KBM-7 (cell line): ENCODE measurements at regions not wholly inside any gene's neighbourhood (a gene's known extent, or its start where the extent isn't known, plus 50 kb on each side); places are given as distances from the start of the nearest gene placed in this dataset.
"Not testable (repeated sequence)": the region's sequence is repeated elsewhere in the genome, so short reads cannot be mapped to it uniquely, and the experiment has no call there.

Experiments
- DNase-seq: peaks from one replicate; pipeline ENCODE4 v3.0.0-alpha.2; 2015
- in situ Hi-C: fragments of 300-500 bp; cut with MboI; formaldehyde crosslinking; loops from 2 replicates; pipeline ENCODE4 v1.14.3; 2020; ENCODE audit warnings: low sequenced_read_pairs, low pct_unique_long_range_greater_than_20kb, mixed read lengths

DNA sequence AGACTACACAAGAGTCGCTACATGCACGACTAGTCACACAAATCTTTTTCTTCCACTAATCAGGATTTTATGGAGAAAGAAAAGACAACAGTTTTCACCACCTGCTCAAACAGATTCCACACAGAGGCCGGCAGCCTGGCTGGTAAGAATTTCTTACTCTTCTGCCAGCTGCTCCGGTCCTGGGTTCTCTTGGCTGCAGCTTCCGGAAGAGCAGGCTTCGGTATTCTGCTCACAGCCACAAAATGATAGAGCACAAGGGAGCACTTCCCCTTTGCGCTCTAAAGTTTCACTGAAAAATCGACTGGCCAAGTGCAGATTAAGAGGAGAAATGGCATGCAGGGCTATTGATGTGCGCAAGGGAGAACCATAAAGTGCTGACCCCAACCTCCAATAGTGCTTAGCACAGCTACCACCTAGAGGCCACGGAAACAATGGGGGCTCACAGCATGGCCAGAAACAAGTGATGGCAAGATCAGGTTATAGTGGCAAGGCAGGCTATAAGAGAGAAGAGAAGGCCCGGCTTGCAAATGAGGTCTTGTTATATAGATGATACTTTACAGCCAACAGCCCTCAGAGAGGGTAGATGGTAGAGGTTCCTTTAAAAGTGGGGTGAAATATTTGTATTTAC is 114.2 kb upstream of the ACBD5 start:
- in situ Hi-C loops: loop anchor here (5.0 kb wide), 1 partner anchor 462 kb away; no protein-coding TSS in a partner anchor

DNA sequence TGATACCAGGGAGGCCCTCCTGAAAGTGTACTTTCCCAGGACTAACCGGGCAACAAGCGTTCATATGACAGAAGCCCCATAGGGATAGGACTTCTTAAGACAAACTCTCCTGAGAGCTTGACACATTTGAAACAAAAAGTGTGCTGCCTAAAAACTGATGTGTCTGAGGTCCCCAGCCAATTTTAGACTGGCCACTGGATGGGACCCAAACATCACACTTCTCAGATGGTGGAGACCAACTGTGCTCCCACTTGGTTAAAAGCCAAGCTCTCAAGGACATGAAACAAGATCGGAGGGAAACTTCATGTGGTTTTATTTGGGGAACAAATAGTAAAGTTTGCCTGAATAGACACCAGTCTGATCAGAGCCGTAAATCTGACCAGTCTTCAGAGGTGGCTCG is 113.5 kb upstream of the ACBD5 start:
- in situ Hi-C loops, DNase-seq: not testable (repeated sequence)

More for the DNA sequence above, 114.2 kb upstream of the ACBD5 start:
- peak; percentile 88 for DNase-seq

DNA sequence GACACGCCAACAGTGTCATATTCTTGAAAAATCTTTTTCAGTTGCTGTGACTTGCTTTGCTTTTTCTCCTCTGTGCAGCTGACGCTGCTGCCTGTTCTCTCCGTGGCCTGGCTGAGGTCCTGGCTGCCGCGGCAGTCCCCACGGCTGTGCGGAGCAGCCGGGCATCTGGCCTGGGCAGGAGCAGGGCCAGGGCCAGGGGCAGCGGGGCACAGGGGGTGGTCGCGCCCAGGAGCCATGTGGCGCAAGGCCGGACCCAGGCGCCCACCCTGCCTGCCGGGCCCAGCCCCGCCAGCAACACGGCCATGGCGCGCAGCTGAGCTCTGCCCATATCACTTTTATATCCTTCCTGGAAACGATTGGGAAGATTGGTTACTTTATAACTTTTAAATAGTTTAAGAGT is 109.4 kb upstream of the ACBD5 start:
- in situ Hi-C loops: no loop called here
- no peak for DNase-seq

- DNase-seq, in situ Hi-C loops: not testable (repeated sequence)
Measured at GRCh38 chr10:27347827-27348207, 107.2 kb upstream of the ACBD5 start.

DNA sequence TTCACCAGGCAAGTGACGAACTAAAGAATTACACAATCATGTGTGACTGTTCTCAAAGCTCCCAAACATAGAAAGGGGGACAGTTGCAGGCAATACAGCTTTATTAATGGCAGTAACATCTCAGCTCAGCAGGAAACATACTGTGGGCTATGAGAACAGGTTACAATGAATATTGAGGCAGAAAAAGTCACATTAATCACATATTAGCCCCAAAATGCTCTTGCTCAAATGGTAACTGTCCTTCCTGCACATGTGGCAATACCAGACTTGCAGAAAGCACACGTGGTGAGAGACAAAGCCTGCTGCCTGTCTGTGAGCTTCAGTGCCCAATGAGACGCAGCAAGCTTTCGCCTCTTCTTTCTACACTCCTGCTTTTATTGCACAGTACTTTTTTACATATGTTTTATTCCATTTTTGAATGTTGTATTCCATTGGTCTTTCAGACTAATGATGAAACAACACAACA is 104.9 kb upstream of the ACBD5 start:
- in situ Hi-C loops: no loop called here
- no peak for DNase-seq

- in situ Hi-C loops: no loop called here
- no peak for DNase-seq
Measured at GRCh38 chr10:27344568-27345454, 104.2 kb upstream of the ACBD5 start.

- in situ Hi-C loops: no loop called here
- DNase-seq: no peak
Measured at GRCh38 chr10:27341001-27341400, 100.4 kb upstream of the ACBD5 start.

DNA sequence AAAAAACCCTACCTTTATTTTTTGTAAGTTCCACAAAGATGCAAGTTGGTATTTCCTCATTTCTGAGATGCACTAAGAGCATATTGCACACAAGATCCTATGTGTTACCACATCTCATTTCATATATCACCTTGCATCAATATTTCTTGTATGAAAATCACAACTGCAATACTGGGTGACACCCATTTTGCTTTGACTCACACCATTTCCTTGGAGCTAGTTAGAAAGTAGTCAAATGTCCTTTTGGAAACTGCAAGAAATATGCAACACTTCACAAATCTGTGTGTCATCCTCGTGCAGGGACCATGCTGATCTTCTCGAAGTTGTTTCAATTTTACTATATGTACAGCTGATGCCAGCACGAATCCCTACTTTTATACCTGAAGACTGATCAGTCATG is 94.6 kb upstream of the ACBD5 start:
- in situ Hi-C loops, DNase-seq: not testable (repeated sequence)

- in situ Hi-C loops: no loop called here
- no peak for DNase-seq
Measured at GRCh38 chr10:27330074-27330473, 89.5 kb upstream of the ACBD5 start.

- in situ Hi-C loops: no loop called here
- no peak for DNase-seq
Measured at GRCh38 chr10:27328946-27329345, 88.3 kb upstream of the ACBD5 start.

- DNase-seq, in situ Hi-C loops: not testable (repeated sequence)
Measured at GRCh38 chr10:27326748-27327147, 86.2 kb upstream of the ACBD5 start.

GRCh38 chr10:27319752-27320431 is 79.3 kb upstream of the ACBD5 start:
- DNase-seq: no peak
- in situ Hi-C loops: no loop called here

GRCh38 chr10:27319139-27319538 is 78.5 kb upstream of the ACBD5 start:
- DNase-seq, in situ Hi-C loops: not testable (repeated sequence)

GRCh38 chr10:27315082-27315481 is 74.5 kb upstream of the ACBD5 start:
- DNase-seq, in situ Hi-C loops: not testable (repeated sequence)

GRCh38 chr10:27313586-27313985 is 73.0 kb upstream of the ACBD5 start:
- DNase-seq, in situ Hi-C loops: not testable (repeated sequence)

DNA sequence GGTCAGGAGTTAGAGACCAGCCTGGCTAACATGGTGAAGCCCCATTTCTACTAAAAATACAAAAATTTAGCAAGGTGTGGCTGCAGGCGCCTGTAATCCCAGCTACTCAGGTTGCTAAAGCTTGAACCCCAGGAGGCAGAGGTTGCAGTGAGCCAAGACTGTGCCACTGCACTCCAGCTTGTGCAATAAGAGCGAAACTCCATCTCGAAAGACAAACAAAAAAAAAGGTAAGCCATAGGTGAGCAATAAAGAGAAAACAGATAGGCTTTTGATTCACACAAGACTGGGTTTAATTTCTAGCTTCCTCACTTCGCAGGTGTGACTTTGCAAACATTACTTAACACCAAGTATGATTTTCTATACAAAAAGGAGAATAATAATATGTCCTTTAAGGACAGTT is 72.3 kb upstream of the ACBD5 start:
- no peak for DNase-seq
- in situ Hi-C loops: no loop called here

DNA sequence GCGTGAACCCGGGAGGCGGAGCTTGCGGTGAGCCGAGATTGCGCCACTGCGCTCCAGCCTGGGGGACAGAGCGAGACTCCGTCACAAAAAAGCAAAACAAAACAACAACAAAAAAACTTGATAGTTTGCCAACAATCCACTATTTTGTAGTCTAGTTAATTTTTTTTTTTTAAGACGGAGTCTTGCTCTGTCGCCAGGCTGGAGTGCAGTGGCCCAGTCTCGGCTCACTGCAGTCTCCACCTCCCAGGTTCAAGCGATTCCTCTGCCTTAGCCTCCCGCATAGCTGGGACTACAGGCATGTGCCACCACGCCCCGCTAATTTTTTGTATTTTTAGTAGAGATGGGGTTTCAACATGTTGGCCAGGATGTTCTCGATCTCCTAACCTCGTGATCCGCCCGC is 71.2 kb upstream of the ACBD5 start:
- in situ Hi-C loops: not testable (repeated sequence)

GRCh38 chr10:27298522-27298850 is 57.9 kb upstream of the ACBD5 start:
- in situ Hi-C loops, DNase-seq: not testable (repeated sequence)

More for the DNA sequence above, 71.2 kb upstream of the ACBD5 start:
- DNase-seq: not testable (repeated sequence)

- DNase-seq: no peak
- in situ Hi-C loops: no loop called here
Measured at GRCh38 chr10:27297844-27298521, 57.4 kb upstream of the ACBD5 start.
